ENCODE measurements at regions not wholly inside any gene's neighbourhood (a gene's known extent, or its start where the extent isn't known, plus 50 kb on each side); places are given as distances from the start of the nearest gene placed in this dataset.

- TF ChIP-seq CHD7 (IDR thresholded peaks at IDR 0.05; ENCODE audit: insufficient replicate concordance, low read length) (no peak), CBX8 (IDR thresholded peaks at IDR 0.05; ENCODE audit: borderline replicate concordance, low read depth, low read length) (no peak)
These were observed 711.2 kb downstream of the SORCS3 start (continued) for GRCh38 chr10:105352281-105352680.
